ENCODE measurements at regions not wholly inside any gene's neighbourhood (a gene's known extent, or its start where the extent isn't known, plus 50 kb on each side); places are given as distances from the start of the nearest gene placed in this dataset.
"Not testable (repeated sequence)": the region's sequence is repeated elsewhere in the genome, so short reads cannot be mapped to it uniquely, and the experiment has no call there.

DNA sequence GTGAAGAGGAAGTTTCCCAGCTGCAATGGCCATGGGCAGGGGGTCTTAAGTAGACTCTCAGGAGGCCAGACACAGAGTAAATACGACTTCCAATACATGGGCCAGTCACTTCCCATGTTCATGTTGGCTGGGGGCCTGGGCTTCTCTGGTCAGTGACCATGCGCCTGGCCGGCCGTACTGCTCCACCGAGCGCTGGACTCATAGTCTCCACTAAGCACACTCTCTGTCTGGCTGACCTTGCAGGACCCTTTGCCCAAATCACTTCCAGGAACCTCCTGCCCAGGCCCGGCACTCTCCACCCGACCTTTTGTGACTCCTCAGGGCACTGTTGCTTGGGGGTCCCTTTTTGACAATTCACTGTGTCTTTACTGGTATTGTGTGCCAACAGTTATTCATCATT is 69.3 kb downstream of the SOWAHC start:
- no peaks in the 10 kb centered on the region for H3K36me3 Mint-ChIP-seq (ENCODE audit: low read depth)
- peaks cover 9% of the 10 kb centered on the region for H3K27me3 Mint-ChIP-seq
- no peak overlapping the region for H3K4me3 Mint-ChIP-seq
- H3K27ac Mint-ChIP-seq: no peak overlapping the region
- CTCF ChIA-PET: no interaction called here
- no peak for DNase-seq
- H3K9me3 Mint-ChIP-seq: no peaks in the 10 kb centered on the region
- H3K4me1 Mint-ChIP-seq: no peaks in the 10 kb centered on the region
- POLR2A ChIA-PET: no interaction called here

DNA sequence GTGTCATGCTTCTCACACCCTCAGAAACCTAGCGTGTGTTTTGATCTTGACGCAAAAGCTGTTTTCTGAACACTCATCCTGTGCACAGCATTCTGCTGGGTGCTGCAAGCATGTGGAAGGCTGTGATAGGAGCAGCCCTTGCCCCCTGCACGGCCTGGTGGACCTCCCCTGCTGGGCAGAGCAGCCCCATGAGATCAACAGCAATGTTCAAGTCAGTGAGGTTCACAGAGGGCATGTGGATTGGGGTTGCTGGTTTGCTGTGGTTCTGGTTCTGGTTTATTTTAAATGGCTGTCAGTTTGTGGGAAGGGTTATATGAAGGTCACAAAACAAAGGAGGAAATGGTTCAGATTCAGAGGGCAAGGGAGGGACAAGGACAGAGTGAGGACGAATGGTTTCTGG is 71.3 kb downstream of the SOWAHC start:
- no peak for DNase-seq
- Mint-ChIP-seq H3K4me3 (no peak overlapping the region), H3K9me3 (no peaks in the 10 kb centered on the region), H3K4me1 (no peaks in the 10 kb centered on the region), H3K27ac (no peak overlapping the region), H3K27me3 (peaks cover 9% of the 10 kb centered on the region), H3K36me3 (ENCODE audit: low read depth) (no peaks in the 10 kb centered on the region)
- ChIA-PET POLR2A (no interaction called here), CTCF (no interaction called here)

DNA sequence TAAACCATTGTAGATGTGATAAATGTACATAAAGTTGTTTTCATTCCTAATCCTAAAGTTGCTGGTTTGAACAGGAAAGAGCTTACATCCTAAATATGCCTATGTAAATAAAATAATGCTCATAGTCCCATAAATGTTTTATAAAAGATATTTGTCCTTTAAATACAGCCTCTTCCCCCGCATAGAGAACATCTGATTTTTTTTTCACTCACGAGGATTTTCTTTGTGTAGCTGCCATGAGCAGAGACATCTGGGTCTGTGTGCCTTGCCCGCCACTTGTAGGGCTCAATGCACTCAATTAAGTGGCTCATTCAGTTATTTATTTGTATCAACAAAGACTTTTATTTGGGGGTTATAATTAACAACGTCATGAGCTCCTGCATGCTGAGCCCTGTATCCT is 72.8 kb downstream of the SOWAHC start:
- ChIA-PET POLR2A (no interaction called here), CTCF (no interaction called here)
- DNase-seq: no peak
- Mint-ChIP-seq H3K36me3 (ENCODE audit: low read depth) (no peaks in the 10 kb centered on the region), H3K27ac (no peak overlapping the region), H3K27me3 (peaks cover 4% of the 10 kb centered on the region), H3K4me3 (no peak overlapping the region), H3K4me1 (no peaks in the 10 kb centered on the region), H3K9me3 (no peaks in the 10 kb centered on the region)

DNA sequence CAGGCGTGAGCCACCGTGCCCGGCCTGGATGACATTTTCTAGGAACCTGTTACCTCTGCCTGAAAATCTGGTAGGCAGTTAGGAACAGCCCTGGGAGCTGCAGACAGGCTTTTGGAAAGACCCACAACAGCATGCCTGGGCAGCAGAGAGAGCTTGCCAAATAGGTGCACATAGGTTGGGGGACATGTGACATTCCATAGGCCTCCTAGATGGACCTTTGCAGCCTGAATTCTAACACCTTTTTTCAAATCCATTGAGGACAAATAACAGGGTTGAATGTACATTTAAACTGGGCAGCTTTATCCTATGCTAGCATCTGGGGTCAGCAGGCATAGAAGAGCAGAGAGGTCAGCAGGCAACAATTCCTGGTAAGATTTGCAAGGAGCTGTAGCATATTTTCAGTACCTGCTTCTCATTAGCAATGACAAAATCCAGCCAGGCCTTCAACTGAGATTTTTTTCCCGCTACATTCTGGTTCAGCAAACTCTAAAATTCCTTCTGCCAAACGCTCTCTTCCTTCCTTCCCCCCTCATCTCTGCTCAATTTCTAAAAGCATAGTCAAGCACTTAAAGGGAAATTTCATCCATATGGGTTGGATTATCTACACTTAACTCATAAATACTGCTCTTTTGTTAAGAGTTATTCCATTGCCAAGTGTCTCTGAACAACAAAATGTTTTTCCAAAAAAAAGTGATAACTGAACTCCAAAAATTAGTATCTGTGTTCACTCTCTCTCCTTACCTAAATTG is 75.2 kb downstream of the SOWAHC start:
- CTCF ChIA-PET: no interaction called here
- H3K27ac Mint-ChIP-seq: no peak overlapping the region

DNA sequence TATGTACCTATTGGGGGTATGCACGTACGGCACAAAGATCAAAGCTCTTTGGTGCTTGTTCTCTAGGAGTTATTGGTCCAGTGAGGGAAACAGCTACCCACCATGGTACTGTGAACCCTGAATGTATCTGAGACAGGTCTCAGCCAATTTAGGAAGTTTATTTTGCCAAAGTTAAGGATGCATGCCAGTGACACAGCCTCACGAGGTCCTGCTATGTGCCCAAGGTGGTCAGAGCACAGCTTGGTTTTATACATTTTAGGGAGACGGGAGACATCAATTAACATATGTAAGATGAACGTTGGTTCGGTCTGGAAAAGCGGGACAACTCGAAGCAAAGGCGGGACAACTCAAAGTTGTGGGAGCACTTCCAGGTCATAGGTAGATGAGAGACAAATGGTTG is 75.8 kb downstream of the SOWAHC start:
- ChIA-PET POLR2A (interaction anchor here (0.6 kb wide), 1 partner anchor 341 kb away, joined by 3 read pairs; no protein-coding TSS in a partner anchor), CTCF (no interaction called here)
- H3K4me1 Mint-ChIP-seq: no peaks in the 10 kb centered on the region
- H3K36me3 Mint-ChIP-seq (ENCODE audit: low read depth): no peaks in the 10 kb centered on the region
- H3K27ac Mint-ChIP-seq: no peak overlapping the region
- peaks cover 6% of the 10 kb centered on the region for H3K27me3 Mint-ChIP-seq
- no peak overlapping the region for H3K4me3 Mint-ChIP-seq
- no peak for DNase-seq
- peaks cover 3% of the 10 kb centered on the region for H3K9me3 Mint-ChIP-seq

More for the DNA sequence above, 75.2 kb downstream of the SOWAHC start:
- H3K36me3 Mint-ChIP-seq (ENCODE audit: low read depth): no peaks in the 10 kb centered on the region
- POLR2A ChIA-PET: no interaction called here
- H3K27me3 Mint-ChIP-seq: peaks cover 4% of the 10 kb centered on the region
- H3K4me1 Mint-ChIP-seq: no peaks in the 10 kb centered on the region
- H3K4me3 Mint-ChIP-seq: no peak overlapping the region
- no peak for DNase-seq
- peaks cover 3% of the 10 kb centered on the region for H3K9me3 Mint-ChIP-seq

DNA sequence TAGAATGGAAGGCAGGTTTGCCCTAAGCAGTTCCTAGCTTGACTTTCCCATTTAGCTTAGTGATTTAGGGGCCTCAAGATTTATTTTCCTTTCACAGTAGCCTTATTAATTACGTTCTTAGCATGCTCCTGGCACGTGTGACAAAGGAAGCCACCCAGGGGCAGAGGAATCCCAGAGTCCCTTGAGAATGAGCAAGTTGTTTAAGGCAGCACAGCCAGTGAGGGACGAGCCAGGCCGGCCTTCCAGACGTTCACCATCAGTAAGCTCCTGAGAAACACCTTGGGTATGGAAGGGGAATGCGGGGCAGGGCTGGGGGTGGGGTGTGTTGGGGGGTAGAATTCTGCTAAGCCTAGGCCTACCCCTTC is 76.3 kb downstream of the SOWAHC start:
- POLR2A ChIA-PET: interaction anchor here (0.6 kb wide), 1 partner anchor 341 kb away, joined by 3 read pairs; no protein-coding TSS in a partner anchor
- CTCF ChIA-PET: no interaction called here
- Mint-ChIP-seq H3K9me3 (peaks cover 3% of the 10 kb centered on the region), H3K36me3 (ENCODE audit: low read depth) (no peaks in the 10 kb centered on the region), H3K4me1 (no peaks in the 10 kb centered on the region), H3K4me3 (no peak overlapping the region), H3K27ac (no peak overlapping the region), H3K27me3 (peaks cover 9% of the 10 kb centered on the region)
- DNase-seq: no peak

DNA sequence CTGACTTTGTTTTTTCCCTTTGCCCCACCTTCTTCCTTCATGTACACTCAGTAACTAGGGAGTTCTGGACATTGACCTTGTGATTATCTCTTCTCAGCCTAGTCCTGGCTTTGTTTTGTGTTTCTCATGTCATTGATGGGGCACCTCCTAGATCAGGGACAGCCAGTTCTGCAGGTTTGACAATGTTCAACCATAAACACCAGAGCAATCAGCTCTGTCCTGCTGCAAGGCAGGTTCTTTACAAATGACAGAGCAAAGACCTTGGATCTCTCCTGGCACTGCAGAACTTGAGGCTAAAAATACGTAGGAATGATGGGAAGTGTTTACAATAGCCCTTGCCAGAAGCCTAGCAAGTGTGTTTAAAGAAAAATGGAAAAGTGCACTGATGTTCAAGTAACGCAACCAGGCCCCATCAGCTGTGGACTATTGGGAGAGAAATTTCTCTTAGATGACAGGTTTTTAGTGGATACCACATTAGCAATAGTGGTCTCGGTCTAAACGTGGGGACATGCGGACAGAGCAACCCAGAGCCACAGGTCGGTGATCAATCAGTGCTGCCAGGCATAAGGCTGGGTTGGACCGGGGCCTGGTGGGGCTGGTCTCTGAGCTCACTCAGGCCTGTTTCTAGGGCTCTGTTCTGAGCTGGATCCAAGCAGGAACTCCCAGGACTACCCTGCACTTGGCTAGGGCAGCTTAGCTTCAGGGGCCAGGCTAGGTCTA is 76.8 kb downstream of the SOWAHC start:
- ChIA-PET POLR2A (no interaction called here), CTCF (no interaction called here)
- peaks cover 8% of the 10 kb centered on the region for H3K27me3 Mint-ChIP-seq
- peaks cover 3% of the 10 kb centered on the region for H3K9me3 Mint-ChIP-seq
- H3K36me3 Mint-ChIP-seq (ENCODE audit: low read depth): no peaks in the 10 kb centered on the region
- H3K27ac Mint-ChIP-seq: no peak overlapping the region
- DNase-seq: no peak
- H3K4me3 Mint-ChIP-seq: no peak overlapping the region
- no peaks in the 10 kb centered on the region for H3K4me1 Mint-ChIP-seq

DNA sequence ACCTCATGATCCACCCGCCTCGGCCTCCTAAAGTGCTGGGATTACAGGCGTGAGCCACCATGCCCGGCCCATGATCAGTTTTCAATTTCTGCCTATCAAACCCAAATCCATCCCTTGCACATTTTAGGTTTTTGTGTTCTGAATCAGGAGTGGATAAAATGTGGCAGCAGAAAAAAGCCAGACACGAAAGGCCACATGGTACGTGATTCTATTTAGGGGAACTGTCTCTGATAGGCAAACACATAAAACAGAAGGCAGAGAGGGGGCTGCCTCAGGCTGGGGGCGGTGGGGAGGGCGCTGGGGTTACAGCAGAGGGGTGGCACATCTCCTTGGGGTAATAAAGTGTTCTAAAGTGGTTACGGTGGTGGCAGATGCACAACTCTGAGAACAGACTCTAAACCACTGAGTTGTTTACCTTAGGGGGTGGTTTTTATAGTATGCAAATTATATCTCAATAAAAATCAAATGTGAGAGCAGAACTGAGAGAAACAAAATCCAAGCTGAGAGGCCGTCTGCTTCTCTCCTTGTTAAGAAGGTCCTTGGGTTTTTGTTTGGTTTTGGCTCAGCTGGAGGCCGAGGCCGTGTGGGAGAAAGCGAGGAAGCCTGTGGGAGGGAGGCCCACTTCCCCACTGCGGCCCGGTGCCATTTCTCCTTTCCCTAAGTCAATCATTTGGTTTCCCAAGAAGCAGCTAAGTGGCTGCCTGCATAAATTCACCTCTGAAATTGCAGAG is 78.0 kb downstream of the SOWAHC start:
- ChIA-PET CTCF (no interaction called here), POLR2A (no interaction called here)
- Mint-ChIP-seq H3K4me1 (no peaks in the 10 kb centered on the region), H3K27ac (no peak overlapping the region), H3K27me3 (peaks cover 11% of the 10 kb centered on the region), H3K36me3 (ENCODE audit: low read depth) (no peaks in the 10 kb centered on the region), H3K4me3 (no peak overlapping the region), H3K9me3 (peaks cover 3% of the 10 kb centered on the region)
- DNase-seq: no peak

DNA sequence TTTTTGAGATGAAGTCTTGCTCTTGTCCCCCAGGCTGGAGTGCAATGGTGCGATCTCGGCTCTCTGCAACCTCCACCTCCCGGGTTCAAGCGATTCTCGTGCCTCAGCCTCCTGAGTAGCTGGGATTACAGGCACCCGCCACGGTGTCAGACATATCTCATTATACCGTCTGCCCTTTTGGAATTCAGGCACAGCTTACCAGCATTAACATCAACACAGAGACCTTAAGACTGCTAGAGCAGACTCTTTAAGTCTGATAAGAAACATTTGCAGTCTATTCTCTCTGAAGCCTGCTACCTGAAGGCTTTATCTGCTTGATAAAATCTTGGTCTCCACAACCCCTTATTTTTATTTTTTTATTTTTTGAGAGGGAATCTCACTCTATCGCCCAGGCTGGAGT is 78.7 kb downstream of the SOWAHC start:
- peaks cover 12% of the 10 kb centered on the region for H3K27me3 Mint-ChIP-seq
- H3K27ac Mint-ChIP-seq; H3K4me1 Mint-ChIP-seq; H3K4me3 Mint-ChIP-seq; POLR2A ChIA-PET; CTCF ChIA-PET; DNase-seq; H3K36me3 Mint-ChIP-seq (ENCODE audit: low read depth); H3K9me3 Mint-ChIP-seq: not testable (repeated sequence)

DNA sequence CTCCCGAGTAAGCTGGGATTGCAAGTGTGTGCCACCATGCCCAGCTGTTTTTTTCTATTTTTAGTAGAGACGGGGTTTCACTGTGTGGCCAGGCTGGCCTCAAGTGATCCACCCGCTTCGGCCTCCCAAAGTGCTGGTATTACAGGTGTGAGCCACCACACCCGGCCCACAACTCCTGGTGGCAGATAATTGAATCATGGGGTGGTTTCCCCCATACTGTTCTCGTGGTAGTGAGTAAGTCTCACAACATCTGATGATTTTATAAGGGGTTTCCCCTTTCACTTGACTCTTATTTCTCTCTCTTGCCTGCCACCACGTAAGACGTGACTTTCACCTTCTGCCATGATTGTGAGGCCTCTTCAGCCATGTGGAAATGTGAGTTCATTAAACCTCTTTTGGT is 79.1 kb downstream of the SOWAHC start:
- CTCF ChIA-PET; H3K36me3 Mint-ChIP-seq (ENCODE audit: low read depth): not testable (repeated sequence)

DNA sequence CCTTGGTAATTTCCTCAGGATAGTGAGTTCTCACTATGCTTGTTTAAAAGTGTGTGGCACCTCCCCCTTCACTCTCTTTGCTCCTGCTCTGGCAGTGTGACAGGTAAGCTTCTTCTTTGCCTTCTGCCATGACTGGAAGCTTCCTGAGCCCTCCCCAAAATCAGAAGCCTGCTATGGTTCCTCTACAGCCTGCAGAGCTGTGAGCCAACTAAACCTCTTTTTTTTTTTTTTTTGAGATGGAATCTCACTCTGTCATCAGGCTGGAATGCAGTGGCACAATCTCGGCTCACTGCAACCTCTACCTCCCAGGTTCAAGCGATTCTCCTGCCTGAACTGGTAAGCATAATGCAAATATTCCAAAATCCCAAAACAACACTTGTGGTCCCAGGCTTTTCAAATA is 80.0 kb downstream of the SOWAHC start:
- Mint-ChIP-seq H3K9me3 (peaks cover 3% of the 10 kb centered on the region), H3K27ac (no peak overlapping the region), H3K36me3 (ENCODE audit: low read depth) (no peaks in the 10 kb centered on the region), H3K4me3 (no peak overlapping the region), H3K27me3 (peaks cover 17% of the 10 kb centered on the region), H3K4me1 (no peaks in the 10 kb centered on the region)
- POLR2A ChIA-PET: no interaction called here
- CTCF ChIA-PET: no interaction called here
- no peak for DNase-seq

More for the DNA sequence above, 79.1 kb downstream of the SOWAHC start:
- DNase-seq, H3K27ac Mint-ChIP-seq, H3K4me1 Mint-ChIP-seq, POLR2A ChIA-PET, H3K4me3 Mint-ChIP-seq, H3K9me3 Mint-ChIP-seq: not testable (repeated sequence)
- peaks cover 12% of the 10 kb centered on the region for H3K27me3 Mint-ChIP-seq

DNA sequence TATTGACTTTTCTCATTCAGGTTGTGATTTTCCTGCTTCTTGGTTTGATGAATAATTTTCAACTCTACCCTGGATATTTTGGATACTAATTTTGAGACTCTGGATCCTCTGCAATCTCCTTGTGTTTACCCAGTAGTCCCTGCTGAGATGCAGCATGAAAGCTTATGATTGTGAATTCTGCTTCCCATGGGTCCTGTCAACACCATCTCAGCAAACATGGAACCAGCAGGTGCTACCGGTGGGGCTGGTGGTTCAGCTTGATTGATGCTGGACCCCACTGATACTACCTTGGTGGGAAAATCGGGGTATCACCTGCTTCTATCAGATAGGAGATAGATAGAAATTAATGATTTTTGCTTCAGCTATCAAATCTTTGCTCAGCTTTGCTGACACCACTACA is 81.1 kb downstream of the SOWAHC start:
- peaks cover 18% of the 10 kb centered on the region for H3K27me3 Mint-ChIP-seq
- H3K4me3 Mint-ChIP-seq: no peak overlapping the region
- H3K4me1 Mint-ChIP-seq: no peaks in the 10 kb centered on the region
- H3K27ac Mint-ChIP-seq: no peak overlapping the region
- no peak for DNase-seq
- peaks cover 3% of the 10 kb centered on the region for H3K9me3 Mint-ChIP-seq
- POLR2A ChIA-PET: no interaction called here
- CTCF ChIA-PET: no interaction called here
- no peaks in the 10 kb centered on the region for H3K36me3 Mint-ChIP-seq (ENCODE audit: low read depth)

DNA sequence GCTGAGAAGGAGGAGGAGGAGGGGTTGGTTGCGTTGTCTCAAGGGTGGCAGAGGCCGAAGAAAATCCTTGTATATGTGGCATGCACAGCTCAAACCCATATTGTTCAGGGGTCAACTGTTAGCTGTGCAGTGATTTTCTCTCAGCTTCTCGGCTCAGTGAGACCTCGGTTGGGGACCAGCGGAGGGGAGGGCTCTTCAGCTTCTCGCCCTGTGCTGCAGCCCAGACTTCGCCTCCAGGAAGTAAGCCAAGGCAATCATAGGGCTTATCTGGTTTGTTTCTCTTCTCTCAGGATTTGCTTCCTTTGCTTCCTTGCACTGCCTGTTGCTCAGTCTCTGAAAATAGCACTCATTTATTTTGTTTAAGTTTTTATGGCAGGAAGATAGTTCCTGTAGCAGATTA is 85.5 kb downstream of the SOWAHC start:
- ChIA-PET CTCF (no interaction called here), POLR2A (no interaction called here)
- no peak overlapping the region for H3K27ac Mint-ChIP-seq
- DNase-seq: no peak
- no peak overlapping the region for H3K4me3 Mint-ChIP-seq
- peaks cover 18% of the 10 kb centered on the region for H3K4me1 Mint-ChIP-seq
- peaks cover 25% of the 10 kb centered on the region for H3K27me3 Mint-ChIP-seq
- H3K9me3 Mint-ChIP-seq: no peaks in the 10 kb centered on the region
- no peaks in the 10 kb centered on the region for H3K36me3 Mint-ChIP-seq (ENCODE audit: low read depth)

Measured in activated CD4-positive, alpha-beta memory T cell treated with anti-CD3 and anti-CD28 coated beads, Interleukin-2, amount 10 ng/mL, durations not matched to agents 7 days and 5 days (primary cell).